Fibroblast of pulmonary artery (primary cell): ENCODE measurements at regions not wholly inside any gene's neighbourhood (a gene's known extent, or its start where the extent isn't known, plus 50 kb on each side); places are given as distances from the start of the nearest gene placed in this dataset.
"Not testable (repeated sequence)": the region's sequence is repeated elsewhere in the genome, so short reads cannot be mapped to it uniquely, and the experiment has no call there.

Experiments
- DNase-seq: peaks from one replicate; pipeline ENCODE4 v3.0.0-alpha.2; 2010; ENCODE audit warnings: low read depth
- H3K4me3 ChIP-seq: replicated peaks from 2 replicates; pipeline ENCODE4 v1.5.1; 2011; ENCODE audit warnings: low read depth, mild to moderate bottlenecking, control low read depth, low read length, moderate library complexity
- TF ChIP-seq, protein P1 (sequence below): IDR thresholded peaks from 2 replicates; pipeline ENCODE4 v1.5.1; 2011; ENCODE audit warnings: mild to moderate bottlenecking, control low read depth, low read length, inconsistent platforms; ENCODE audit errors: missing control alignments

DNA sequence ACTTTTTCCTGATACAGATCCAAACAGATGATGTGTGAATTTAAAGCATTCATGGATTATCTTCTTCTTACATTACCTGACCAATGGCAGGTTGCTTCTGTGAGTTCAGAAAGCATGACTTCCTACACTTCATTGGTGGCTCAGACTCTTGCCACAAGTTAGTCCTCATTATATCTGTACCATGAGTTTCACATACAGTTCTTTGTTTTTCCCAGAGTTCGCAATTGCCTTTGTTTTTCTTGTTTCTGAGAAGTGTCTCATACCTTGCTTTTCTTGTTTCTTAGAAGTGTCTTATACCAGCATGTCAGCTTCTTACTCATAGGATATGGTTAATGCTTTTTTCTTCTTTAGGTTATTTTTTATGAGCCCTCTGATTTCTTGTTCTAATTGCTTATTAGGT is 133.8 kb upstream of the TLE3 start:
- no peak for DNase-seq
- TF ChIP-seq, protein P1, sequence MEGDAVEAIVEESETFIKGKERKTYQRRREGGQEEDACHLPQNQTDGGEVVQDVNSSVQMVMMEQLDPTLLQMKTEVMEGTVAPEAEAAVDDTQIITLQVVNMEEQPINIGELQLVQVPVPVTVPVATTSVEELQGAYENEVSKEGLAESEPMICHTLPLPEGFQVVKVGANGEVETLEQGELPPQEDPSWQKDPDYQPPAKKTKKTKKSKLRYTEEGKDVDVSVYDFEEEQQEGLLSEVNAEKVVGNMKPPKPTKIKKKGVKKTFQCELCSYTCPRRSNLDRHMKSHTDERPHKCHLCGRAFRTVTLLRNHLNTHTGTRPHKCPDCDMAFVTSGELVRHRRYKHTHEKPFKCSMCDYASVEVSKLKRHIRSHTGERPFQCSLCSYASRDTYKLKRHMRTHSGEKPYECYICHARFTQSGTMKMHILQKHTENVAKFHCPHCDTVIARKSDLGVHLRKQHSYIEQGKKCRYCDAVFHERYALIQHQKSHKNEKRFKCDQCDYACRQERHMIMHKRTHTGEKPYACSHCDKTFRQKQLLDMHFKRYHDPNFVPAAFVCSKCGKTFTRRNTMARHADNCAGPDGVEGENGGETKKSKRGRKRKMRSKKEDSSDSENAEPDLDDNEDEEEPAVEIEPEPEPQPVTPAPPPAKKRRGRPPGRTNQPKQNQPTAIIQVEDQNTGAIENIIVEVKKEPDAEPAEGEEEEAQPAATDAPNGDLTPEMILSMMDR, result no peak

DNA sequence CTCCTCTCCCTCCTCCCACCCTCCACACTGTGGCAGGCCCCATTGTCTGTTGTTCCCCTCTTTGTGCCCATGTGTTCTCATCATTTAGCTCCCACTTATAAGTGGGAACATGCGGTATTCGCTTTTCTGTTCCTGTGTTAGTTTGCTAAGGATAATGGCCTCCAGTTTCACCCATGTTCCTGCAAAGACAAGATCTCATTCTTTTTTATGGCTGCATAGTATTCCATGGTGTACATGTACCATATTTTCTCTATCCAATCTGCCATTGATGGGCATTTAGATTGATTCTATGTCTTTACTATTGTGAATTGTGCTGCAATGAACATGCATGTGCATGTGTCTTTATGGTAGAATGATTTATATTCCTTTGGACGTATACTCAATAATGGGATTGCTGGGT is 130.2 kb upstream of the TLE3 start:
- DNase-seq, H3K4me3 ChIP-seq: not testable (repeated sequence)

More for the DNA sequence above, 133.8 kb upstream of the TLE3 start:
- H3K4me3 ChIP-seq, result no peak overlapping the region

DNA sequence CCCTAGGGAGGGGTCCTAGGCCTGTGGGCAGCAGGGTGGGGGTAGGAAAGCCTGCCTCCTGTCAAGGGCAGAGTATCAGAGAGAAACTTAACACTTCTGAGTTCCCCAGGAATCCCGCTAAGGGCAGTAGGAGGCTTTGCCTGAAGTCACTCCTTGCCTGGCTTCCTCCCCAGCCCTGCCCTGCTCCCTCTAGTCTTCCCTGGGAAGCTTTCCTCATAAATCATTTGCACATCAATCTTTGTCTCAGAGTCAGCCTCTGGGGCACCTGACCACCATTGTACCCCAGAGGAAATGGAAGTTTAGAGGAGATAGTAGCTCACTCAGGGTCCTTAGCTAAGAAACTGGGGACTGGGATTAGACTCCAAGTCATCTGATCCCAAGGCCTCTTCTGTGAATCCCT is 129.4 kb upstream of the TLE3 start:
- TF ChIP-seq, protein P1, result no peak
- H3K4me3 ChIP-seq, result no peak overlapping the region
- DNase-seq, result no peak

DNA sequence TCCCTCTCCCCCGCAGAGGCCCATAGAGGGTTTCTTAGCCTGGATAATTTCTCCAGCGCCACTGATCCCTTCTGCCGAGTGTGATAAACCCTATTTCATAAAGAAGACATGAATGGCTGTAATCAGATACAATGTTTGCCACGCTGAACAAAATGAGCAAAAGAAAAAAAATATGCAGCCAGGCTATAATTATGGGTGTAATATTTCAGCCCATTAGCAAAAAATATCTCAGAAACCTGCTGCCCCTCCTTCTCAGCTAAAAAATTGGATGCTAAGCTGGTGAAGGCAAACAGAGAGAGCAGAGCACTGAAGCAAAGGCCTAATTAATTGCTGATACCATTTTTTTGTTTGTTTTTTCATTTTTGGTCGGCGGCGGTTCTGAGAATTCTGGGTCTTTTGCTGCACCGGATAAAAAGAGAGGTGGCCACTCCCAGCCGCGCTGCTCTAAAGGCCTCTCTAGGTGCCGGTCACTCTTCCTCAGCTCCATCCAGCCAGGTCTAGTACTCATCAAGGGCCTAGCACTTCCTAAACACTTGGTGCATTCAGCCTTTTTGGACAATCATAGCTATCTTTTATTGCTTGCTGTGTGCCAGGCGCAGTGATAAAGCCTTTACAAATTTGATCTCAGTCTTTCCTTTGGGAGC is 128.7 kb upstream of the TLE3 start:
- TF ChIP-seq, protein P1, result no peak
- no peak overlapping the region for H3K4me3 ChIP-seq
- DNase-seq, result no peak

DNA sequence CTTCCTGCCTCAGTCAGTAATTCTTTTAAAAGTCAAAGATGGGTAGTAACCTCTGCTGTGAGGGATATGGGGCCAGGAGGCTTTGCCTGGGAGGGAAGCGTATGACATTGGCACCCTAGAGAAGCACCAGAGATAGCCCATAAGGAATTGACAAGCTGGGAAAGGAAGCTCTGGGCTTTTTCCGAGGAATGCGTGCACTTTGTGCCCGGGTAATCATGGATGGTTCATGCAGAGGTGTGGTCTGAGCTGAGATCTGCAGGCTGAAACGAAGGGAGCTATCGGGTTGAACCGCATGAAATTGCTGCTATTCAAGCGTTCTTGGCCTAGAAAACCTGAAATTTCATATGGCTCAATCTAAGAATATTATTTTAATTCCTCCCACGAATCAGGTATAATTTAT is 127.7 kb upstream of the TLE3 start:
- H3K4me3 ChIP-seq, result no peak overlapping the region
- TF ChIP-seq, protein P1, result no peak
- DNase-seq, result no peak

DNA sequence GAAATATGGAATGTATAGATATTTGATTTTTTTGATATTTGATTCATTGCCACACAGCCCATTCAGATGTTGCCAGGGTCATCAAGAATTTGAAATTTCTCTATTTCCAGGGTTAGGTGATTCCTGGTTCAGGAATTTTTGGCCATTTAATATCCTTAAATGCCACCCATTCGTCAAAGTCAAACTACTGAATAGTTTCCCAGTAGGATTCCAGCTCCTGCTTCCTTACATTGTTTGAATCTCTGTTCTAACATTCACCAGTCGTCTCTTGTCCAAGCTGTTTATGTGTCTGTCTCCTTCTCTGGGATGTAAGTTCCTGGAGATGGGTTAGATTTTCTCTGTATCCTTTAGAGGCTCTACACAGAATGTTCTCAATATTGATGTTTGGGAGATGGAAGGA is 124.9 kb upstream of the TLE3 start:
- TF ChIP-seq, protein P1, result no peak
- no peak overlapping the region for H3K4me3 ChIP-seq
- DNase-seq, result peak; percentile 22

DNA sequence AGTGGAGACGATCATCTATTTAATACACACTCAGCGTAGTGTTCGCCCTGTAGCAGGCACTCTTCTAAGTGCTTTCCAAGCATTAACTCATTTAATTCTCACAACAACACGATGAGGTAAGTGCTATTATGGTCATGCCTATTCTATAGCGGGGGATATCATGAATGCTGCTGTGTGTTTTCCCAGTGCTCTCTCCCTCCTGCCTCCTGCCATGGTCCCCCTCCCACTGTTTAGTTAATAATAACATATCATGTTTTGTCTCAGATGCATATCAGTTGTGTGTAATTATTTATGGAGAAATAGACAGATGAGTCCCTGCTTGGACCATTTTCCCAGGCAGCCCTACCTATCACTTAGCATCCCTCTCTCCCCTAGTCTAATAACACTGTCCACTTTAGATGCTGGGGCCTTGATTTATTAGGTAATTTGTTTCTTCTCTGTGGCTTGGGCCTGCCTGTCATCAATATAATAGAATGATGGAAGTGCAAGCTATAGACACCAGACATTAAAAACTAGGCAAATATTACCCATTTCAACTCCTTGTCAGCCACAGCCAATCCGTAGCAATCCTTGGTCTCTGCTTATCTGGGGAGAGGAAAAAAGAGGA is 122.9 kb upstream of the TLE3 start:
- no peak for DNase-seq
- TF ChIP-seq, protein P1, result no peak
- H3K4me3 ChIP-seq, result no peak overlapping the region
